ENCODE measurements at regions not wholly inside any gene's neighbourhood (a gene's known extent, or its start where the extent isn't known, plus 50 kb on each side); places are given as distances from the start of the nearest gene placed in this dataset.

DNA sequence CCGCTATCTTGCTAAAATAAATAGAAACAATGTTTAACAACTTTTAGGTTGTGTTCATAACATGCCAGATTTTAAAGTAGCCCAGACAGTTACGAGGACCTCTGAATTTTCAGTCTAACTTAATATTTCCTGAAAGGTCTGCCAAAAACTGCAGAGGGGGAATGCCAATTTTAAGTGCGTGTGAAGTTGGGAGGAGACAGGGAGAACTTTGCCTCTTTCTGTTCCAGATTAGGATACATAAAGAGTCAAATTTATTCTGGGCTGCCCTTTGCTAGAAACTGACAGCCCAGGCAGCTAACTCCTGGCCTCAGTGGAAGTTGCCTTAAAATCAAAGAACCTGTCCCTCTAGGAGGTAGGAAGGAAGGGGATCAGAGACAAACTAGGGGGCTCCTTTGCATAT lies 52.3 kb upstream of the PIP4K2A start:
- DNase-seq (ENCODE audit: low spot score): no peak

- DNase-seq (ENCODE audit: low spot score): no peak
Observed at GRCh38 chr10:22765660-22766547, 51.5 kb upstream of the PIP4K2A start.

- DNase-seq (ENCODE audit: low spot score): no peak
Observed at GRCh38 chr10:22764639-22765038, 50.3 kb upstream of the PIP4K2A start.

Measured in putamen (tissue), 1 donor.